ENCODE measurements at regions not wholly inside any gene's neighbourhood (a gene's known extent, or its start where the extent isn't known, plus 50 kb on each side); places are given as distances from the start of the nearest gene placed in this dataset.

DNA sequence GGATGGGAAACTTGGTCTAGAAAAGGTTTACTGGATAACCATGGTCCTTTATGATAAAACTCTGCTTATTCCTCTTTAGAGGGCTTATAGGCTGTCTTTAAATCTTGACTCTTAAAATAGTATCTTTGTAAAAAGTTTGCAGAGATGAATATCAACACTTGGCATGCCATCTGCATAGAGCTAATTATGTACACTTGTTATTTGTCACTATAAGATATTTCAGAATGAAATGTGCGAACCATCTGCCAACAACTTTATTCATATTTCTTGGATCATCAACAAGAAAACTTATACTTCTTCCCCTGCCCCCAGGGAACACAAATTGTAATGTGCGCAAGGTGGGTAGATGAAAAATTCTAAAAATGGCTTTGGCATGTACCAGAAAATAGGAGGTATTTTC is 653.0 kb upstream of the CHAC2 start:
- TF ChIP-seq POLR2A (IDR thresholded peaks at IDR 0.05) (no peak), EP300 (IDR thresholded peaks at IDR 0.05; ENCODE audit: low read depth) (no peak)

All from transverse colon (tissue), 1 donor.